ENCODE measurements at regions not wholly inside any gene's neighbourhood (a gene's known extent, or its start where the extent isn't known, plus 50 kb on each side); places are given as distances from the start of the nearest gene placed in this dataset.

GRCh38 chr11:11027288-11027687 lies 169.4 kb upstream of the ZBED5 start:
- no peak overlapping the region for H3K4me3 ChIP-seq (ENCODE audit: low read length in 2 of 2)

GRCh38 chr11:11025087-11025486 lies 167.2 kb upstream of the ZBED5 start:
- H3K27me3 ChIP-seq (ENCODE audit: control insufficient read depth in 1 of 2, insufficient read depth in 2 of 2, low read length in 2 of 2): no peaks in the 10 kb centered on the region
- H3K27ac ChIP-seq (ENCODE audit: low read length): no peak overlapping the region
- no peaks in the 10 kb centered on the region for H3K9me3 ChIP-seq (ENCODE audit: control insufficient read depth in 2 of 2, low read length in 2 of 2)
- no peaks in the 10 kb centered on the region for H3K4me1 ChIP-seq (ENCODE audit: control insufficient read depth, insufficient read depth, low read length)
- H3K9ac ChIP-seq (ENCODE audit: low read length in 2 of 2): no peak overlapping the region
- H3K36me3 ChIP-seq (ENCODE audit: control insufficient read depth in 2 of 2, insufficient read depth in 2 of 2, low read length in 2 of 2): no peaks in the 10 kb centered on the region
- H3K4me3 ChIP-seq (ENCODE audit: low read length in 2 of 2): no peak overlapping the region

More at GRCh38 chr11:11027288-11027687, 169.4 kb upstream of the ZBED5 start:
- H3K36me3 ChIP-seq (ENCODE audit: control insufficient read depth in 2 of 2, insufficient read depth in 2 of 2, low read length in 2 of 2): no peaks in the 10 kb centered on the region
- no peak overlapping the region for H3K27ac ChIP-seq (ENCODE audit: low read length)
- no peaks in the 10 kb centered on the region for H3K4me1 ChIP-seq (ENCODE audit: control insufficient read depth, insufficient read depth, low read length)
- H3K9me3 ChIP-seq (ENCODE audit: control insufficient read depth in 2 of 2, low read length in 2 of 2): no peaks in the 10 kb centered on the region
- no peaks in the 10 kb centered on the region for H3K27me3 ChIP-seq (ENCODE audit: control insufficient read depth in 1 of 2, insufficient read depth in 2 of 2, low read length in 2 of 2)
- H3K9ac ChIP-seq (ENCODE audit: low read length in 2 of 2): no peak overlapping the region

- Histone ChIP-seq H3K27ac (ENCODE audit: low read length) (no peak overlapping the region), H3K9ac (ENCODE audit: low read length in 2 of 2) (no peak overlapping the region), H3K27me3 (ENCODE audit: control insufficient read depth in 1 of 2, insufficient read depth in 2 of 2, low read length in 2 of 2) (no peaks in the 10 kb centered on the region), H3K4me3 (ENCODE audit: low read length in 2 of 2) (no peak overlapping the region), H3K9me3 (ENCODE audit: control insufficient read depth in 2 of 2, low read length in 2 of 2) (no peaks in the 10 kb centered on the region), H3K36me3 (ENCODE audit: control insufficient read depth in 2 of 2, insufficient read depth in 2 of 2, low read length in 2 of 2) (no peaks in the 10 kb centered on the region), H3K4me1 (ENCODE audit: control insufficient read depth, insufficient read depth, low read length) (no peaks in the 10 kb centered on the region)
These were observed 164.4 kb upstream of the ZBED5 start for GRCh38 chr11:11022125-11022730.

GRCh38 chr11:11021563-11021962 lies 163.7 kb upstream of the ZBED5 start:
- no peak overlapping the region for H3K4me3 ChIP-seq (ENCODE audit: low read length in 2 of 2)
- H3K9me3 ChIP-seq (ENCODE audit: control insufficient read depth in 2 of 2, low read length in 2 of 2): no peaks in the 10 kb centered on the region
- no peak overlapping the region for H3K27ac ChIP-seq (ENCODE audit: low read length)
- H3K36me3 ChIP-seq (ENCODE audit: control insufficient read depth in 2 of 2, insufficient read depth in 2 of 2, low read length in 2 of 2): no peaks in the 10 kb centered on the region
- no peaks in the 10 kb centered on the region for H3K4me1 ChIP-seq (ENCODE audit: control insufficient read depth, insufficient read depth, low read length)
- no peak overlapping the region for H3K9ac ChIP-seq (ENCODE audit: low read length in 2 of 2)
- H3K27me3 ChIP-seq (ENCODE audit: control insufficient read depth in 1 of 2, insufficient read depth in 2 of 2, low read length in 2 of 2): no peaks in the 10 kb centered on the region

GRCh38 chr11:11020747-11021149 lies 162.9 kb upstream of the ZBED5 start:
- Histone ChIP-seq H3K36me3 (ENCODE audit: control insufficient read depth in 2 of 2, insufficient read depth in 2 of 2, low read length in 2 of 2) (no peaks in the 10 kb centered on the region), H3K27me3 (ENCODE audit: control insufficient read depth in 1 of 2, insufficient read depth in 2 of 2, low read length in 2 of 2) (no peaks in the 10 kb centered on the region), H3K4me1 (ENCODE audit: control insufficient read depth, insufficient read depth, low read length) (no peaks in the 10 kb centered on the region), H3K9me3 (ENCODE audit: control insufficient read depth in 2 of 2, low read length in 2 of 2) (no peaks in the 10 kb centered on the region), H3K9ac (ENCODE audit: low read length in 2 of 2) (no peak overlapping the region), H3K4me3 (ENCODE audit: low read length in 2 of 2) (no peak overlapping the region), H3K27ac (ENCODE audit: low read length) (no peak overlapping the region)

GRCh38 chr11:11020219-11020726 lies 162.4 kb upstream of the ZBED5 start:
- H3K9me3 ChIP-seq (ENCODE audit: control insufficient read depth in 2 of 2, low read length in 2 of 2): no peaks in the 10 kb centered on the region
- H3K36me3 ChIP-seq (ENCODE audit: control insufficient read depth in 2 of 2, insufficient read depth in 2 of 2, low read length in 2 of 2): no peaks in the 10 kb centered on the region
- no peak overlapping the region for H3K4me3 ChIP-seq (ENCODE audit: low read length in 2 of 2)
- H3K27ac ChIP-seq (ENCODE audit: low read length): no peak overlapping the region
- no peaks in the 10 kb centered on the region for H3K4me1 ChIP-seq (ENCODE audit: control insufficient read depth, insufficient read depth, low read length)
- no peak overlapping the region for H3K9ac ChIP-seq (ENCODE audit: low read length in 2 of 2)
- no peaks in the 10 kb centered on the region for H3K27me3 ChIP-seq (ENCODE audit: control insufficient read depth in 1 of 2, insufficient read depth in 2 of 2, low read length in 2 of 2)

GRCh38 chr11:11016943-11017342 lies 159.1 kb upstream of the ZBED5 start:
- H3K36me3 ChIP-seq (ENCODE audit: control insufficient read depth in 2 of 2, insufficient read depth in 2 of 2, low read length in 2 of 2): no peaks in the 10 kb centered on the region
- no peaks in the 10 kb centered on the region for H3K9me3 ChIP-seq (ENCODE audit: control insufficient read depth in 2 of 2, low read length in 2 of 2)
- H3K4me3 ChIP-seq (ENCODE audit: low read length in 2 of 2): no peak overlapping the region
- H3K27me3 ChIP-seq (ENCODE audit: control insufficient read depth in 1 of 2, insufficient read depth in 2 of 2, low read length in 2 of 2): no peaks in the 10 kb centered on the region
- no peak overlapping the region for H3K27ac ChIP-seq (ENCODE audit: low read length)
- H3K9ac ChIP-seq (ENCODE audit: low read length in 2 of 2): no peak overlapping the region
- H3K4me1 ChIP-seq (ENCODE audit: control insufficient read depth, insufficient read depth, low read length): no peaks in the 10 kb centered on the region

- no peaks in the 10 kb centered on the region for H3K27me3 ChIP-seq (ENCODE audit: control insufficient read depth in 1 of 2, insufficient read depth in 2 of 2, low read length in 2 of 2)
- H3K9me3 ChIP-seq (ENCODE audit: control insufficient read depth in 2 of 2, low read length in 2 of 2): no peaks in the 10 kb centered on the region
- H3K4me1 ChIP-seq (ENCODE audit: control insufficient read depth, insufficient read depth, low read length): no peaks in the 10 kb centered on the region
- no peak overlapping the region for H3K9ac ChIP-seq (ENCODE audit: low read length in 2 of 2)
- H3K4me3 ChIP-seq (ENCODE audit: low read length in 2 of 2): no peak overlapping the region
- no peaks in the 10 kb centered on the region for H3K36me3 ChIP-seq (ENCODE audit: control insufficient read depth in 2 of 2, insufficient read depth in 2 of 2, low read length in 2 of 2)
- H3K27ac ChIP-seq (ENCODE audit: low read length): no peak overlapping the region
These were observed 158.2 kb upstream of the ZBED5 start for GRCh38 chr11:11016068-11016467.

GRCh38 chr11:11011617-11012016 lies 153.8 kb upstream of the ZBED5 start:
- Histone ChIP-seq H3K27ac (ENCODE audit: low read length) (no peak overlapping the region), H3K9ac (ENCODE audit: low read length in 2 of 2) (no peak overlapping the region), H3K4me1 (ENCODE audit: control insufficient read depth, insufficient read depth, low read length) (peaks cover 2% of the 10 kb centered on the region), H3K36me3 (ENCODE audit: control insufficient read depth in 2 of 2, insufficient read depth in 2 of 2, low read length in 2 of 2) (no peaks in the 10 kb centered on the region), H3K27me3 (ENCODE audit: control insufficient read depth in 1 of 2, insufficient read depth in 2 of 2, low read length in 2 of 2) (peaks cover 0 to 4% of the 10 kb centered on the region in 2 donors), H3K9me3 (ENCODE audit: control insufficient read depth in 2 of 2, low read length in 2 of 2) (no peaks in the 10 kb centered on the region), H3K4me3 (ENCODE audit: low read length in 2 of 2) (no peak overlapping the region)

- no peaks in the 10 kb centered on the region for H3K36me3 ChIP-seq (ENCODE audit: control insufficient read depth in 2 of 2, insufficient read depth in 2 of 2, low read length in 2 of 2)
- no peaks in the 10 kb centered on the region for H3K9me3 ChIP-seq (ENCODE audit: control insufficient read depth in 2 of 2, low read length in 2 of 2)
- peaks cover 2% of the 10 kb centered on the region for H3K4me1 ChIP-seq (ENCODE audit: control insufficient read depth, insufficient read depth, low read length)
- H3K9ac ChIP-seq (ENCODE audit: low read length in 2 of 2): no peak overlapping the region
- H3K27me3 ChIP-seq (ENCODE audit: control insufficient read depth in 1 of 2, insufficient read depth in 2 of 2, low read length in 2 of 2): peaks cover 0 to 4% of the 10 kb centered on the region in 2 donors
- no peak overlapping the region for H3K4me3 ChIP-seq (ENCODE audit: low read length in 2 of 2)
- H3K27ac ChIP-seq (ENCODE audit: low read length): no peak overlapping the region
These were observed 152.8 kb upstream of the ZBED5 start for GRCh38 chr11:11010624-11011127.

GRCh38 chr11:11009179-11009578 lies 151.3 kb upstream of the ZBED5 start:
- no peak overlapping the region for H3K27ac ChIP-seq (ENCODE audit: low read length)
- no peak overlapping the region for H3K4me3 ChIP-seq (ENCODE audit: low read length in 2 of 2)
- H3K9me3 ChIP-seq (ENCODE audit: control insufficient read depth in 2 of 2, low read length in 2 of 2): no peaks in the 10 kb centered on the region
- no peak overlapping the region for H3K9ac ChIP-seq (ENCODE audit: low read length in 2 of 2)
- H3K4me1 ChIP-seq (ENCODE audit: control insufficient read depth, insufficient read depth, low read length): peaks cover 2% of the 10 kb centered on the region
- peaks cover 0 to 4% of the 10 kb centered on the region in 2 donors for H3K27me3 ChIP-seq (ENCODE audit: control insufficient read depth in 1 of 2, insufficient read depth in 2 of 2, low read length in 2 of 2)
- H3K36me3 ChIP-seq (ENCODE audit: control insufficient read depth in 2 of 2, insufficient read depth in 2 of 2, low read length in 2 of 2): no peaks in the 10 kb centered on the region

Data from stomach smooth muscle (tissue), 2 donors.